ENCODE measurements at regions not wholly inside any gene's neighbourhood (a gene's known extent, or its start where the extent isn't known, plus 50 kb on each side); places are given as distances from the start of the nearest gene placed in this dataset.

DNA sequence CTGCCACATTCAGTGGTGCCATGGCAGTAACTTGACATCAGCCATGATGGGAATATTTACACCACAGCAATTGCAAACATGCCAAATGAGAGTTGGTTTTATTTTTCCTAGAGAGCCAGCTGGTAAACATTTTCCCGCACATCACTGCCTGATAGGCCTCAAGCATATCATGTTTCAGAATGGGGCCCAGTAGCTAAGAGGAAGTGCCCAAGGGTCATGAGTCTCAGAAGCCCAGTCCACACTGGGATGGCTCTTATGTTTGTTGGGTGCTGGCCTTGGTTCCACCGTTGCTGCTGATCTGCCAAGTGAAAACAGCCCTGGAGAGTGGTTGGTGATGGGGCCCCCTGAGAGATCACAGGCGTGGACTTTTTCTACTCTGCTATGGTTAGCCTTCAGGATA, 64.3 kb upstream of the NAV2 start:
- Histone ChIP-seq H3K27ac (no peak overlapping the region), H3K9me3 (no peaks in the 10 kb centered on the region), H3K4me3 (no peak overlapping the region), H3K27me3 (no peaks in the 10 kb centered on the region), H3K36me3 (no peaks in the 10 kb centered on the region), H3K4me1 (peaks cover 0 to 11% (median 0%) of the 10 kb centered on the region in 4 donors)
- no peak for TF ChIP-seq POLR2A (IDR thresholded peaks at IDR 0.05)
- DNase-seq (ENCODE audit: low spot score in 2 of 2) = no peak
- WGBS, 2 donors = 75 to 80% methylated on average over 3 of the region's 3 CpGs

DNA sequence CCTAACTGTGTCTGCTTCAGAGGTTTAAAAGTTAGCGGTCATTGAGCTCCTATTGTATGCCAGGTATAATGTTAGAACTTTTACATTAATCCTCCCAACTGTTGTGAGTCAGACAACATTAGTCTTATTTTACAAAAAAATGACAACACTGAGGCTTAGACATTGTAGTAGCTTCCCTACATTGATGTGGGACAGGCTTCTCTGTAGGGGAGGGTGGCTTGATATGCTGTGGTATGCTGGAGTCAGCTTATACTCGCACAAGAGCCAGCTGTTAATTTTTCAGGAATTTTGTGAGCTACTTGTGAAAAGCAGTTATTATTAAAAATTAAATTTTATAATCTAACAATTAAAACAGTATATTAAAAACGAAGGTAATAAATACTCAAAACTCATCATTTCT, 64.8 kb upstream of the NAV2 start:
- Histone ChIP-seq H3K9me3 (no peaks in the 10 kb centered on the region), H3K27ac (no peak overlapping the region), H3K27me3 (no peaks in the 10 kb centered on the region), H3K4me3 (no peak overlapping the region), H3K36me3 (no peaks in the 10 kb centered on the region), H3K4me1 (peaks cover 0 to 10% (median 0%) of the 10 kb centered on the region in 4 donors)
- DNase-seq (ENCODE audit: low spot score in 2 of 2) = no peak
- WGBS, 2 donors = 90 to 98% methylated on average over 3 of the region's 3 CpGs
- TF ChIP-seq CTCF (IDR thresholded peaks at IDR 0.05) = no peak
- TF ChIP-seq POLR2A (IDR thresholded peaks at IDR 0.05) = no peak
- no peak for TF ChIP-seq EP300 (IDR thresholded peaks at IDR 0.05)

- H3K9me3 ChIP-seq = no peaks in the 10 kb centered on the region
- no peak overlapping the region for H3K4me3 ChIP-seq
- no peak overlapping the region for H3K27ac ChIP-seq
- 69 to 79% methylated on average over 3 of the region's 3 CpGs for WGBS, 2 donors
- peak in 1 of 2 donors; percentile 48 for DNase-seq (ENCODE audit: low spot score in 2 of 2)
- no peaks in the 10 kb centered on the region for H3K36me3 ChIP-seq
- TF ChIP-seq EP300 (IDR thresholded peaks at IDR 0.05) = no peak
- no peak for TF ChIP-seq CTCF (IDR thresholded peaks at IDR 0.05)
- TF ChIP-seq POLR2A (IDR thresholded peaks at IDR 0.05) = no peak
- no peaks in the 10 kb centered on the region for H3K27me3 ChIP-seq
- peaks cover 0 to 12% (median 0%) of the 10 kb centered on the region in 4 donors for H3K4me1 ChIP-seq
Observed at GRCh38 chr11:19646921-19647320, 65.7 kb upstream of the NAV2 start.

GRCh38 chr11:19646308-19646707, 66.3 kb upstream of the NAV2 start:
- Histone ChIP-seq H3K4me1 (peaks cover 0 to 18% (median 0%) of the 10 kb centered on the region in 4 donors), H3K36me3 (no peaks in the 10 kb centered on the region), H3K4me3 (no peak overlapping the region), H3K9me3 (no peaks in the 10 kb centered on the region), H3K27me3 (no peaks in the 10 kb centered on the region), H3K27ac (no peak overlapping the region)
- DNase-seq (ENCODE audit: low spot score in 2 of 2) = no peak
- no peak for TF ChIP-seq EP300 (IDR thresholded peaks at IDR 0.05)
- no peak for TF ChIP-seq POLR2A (IDR thresholded peaks at IDR 0.05)
- WGBS, 2 donors = 68 to 92% methylated on average over 1 of the region's 1 CpG

GRCh38 chr11:19644316-19644715, 68.3 kb upstream of the NAV2 start:
- TF ChIP-seq POLR2A (IDR thresholded peaks at IDR 0.05) (no peak), CTCF (IDR thresholded peaks at IDR 0.05) (no peak), EP300 (IDR thresholded peaks at IDR 0.05) (no peak)
- Histone ChIP-seq H3K4me3 (no peak overlapping the region), H3K27ac (no peak overlapping the region), H3K27me3 (no peaks in the 10 kb centered on the region), H3K36me3 (no peaks in the 10 kb centered on the region), H3K4me1 (peaks cover 0 to 15% (median 0%) of the 10 kb centered on the region in 4 donors), H3K9me3 (no peaks in the 10 kb centered on the region)
- no peak for DNase-seq (ENCODE audit: low spot score in 2 of 2)
- WGBS, 2 donors = 86 to 87% methylated on average over 4 of the region's 4 CpGs

GRCh38 chr11:19642185-19643158, 70.2 kb upstream of the NAV2 start:
- TF ChIP-seq EP300 (IDR thresholded peaks at IDR 0.05) (peak in 1 of 2 donors; percentile 74), CTCF (IDR thresholded peaks at IDR 0.05) (no peak)
- Histone ChIP-seq H3K27me3 (no peaks in the 10 kb centered on the region), H3K9me3 (no peaks in the 10 kb centered on the region), H3K27ac (no peak overlapping the region), H3K36me3 (no peaks in the 10 kb centered on the region), H3K4me1 (peaks cover 0 to 15% (median 0%) of the 10 kb centered on the region in 4 donors), H3K4me3 (no peak overlapping the region)
- 66 to 77% methylated on average over 6 of the region's 6 CpGs for WGBS, 2 donors
- DNase-seq (ENCODE audit: low spot score in 2 of 2) = no peak
